HepG2 (cell line): ENCODE measurements at regions not wholly inside any gene's neighbourhood (a gene's known extent, or its start where the extent isn't known, plus 50 kb on each side); places are given as distances from the start of the nearest gene placed in this dataset.

Experiments used
- ATAC-seq: fragments of 200-7000 bp; cut with Tn5 transposase; 3 replicates; pipeline ENCODE4 v1.9.1; 2020; ENCODE audit warnings: mild to moderate bottlenecking, moderate library complexity
- BruUV-seq: library from RNA; stranded (reverse); fragments of 400-500 nt; replicated peaks from 2 replicates; lab custom pipeline; 2021; lab: Mats Ljungman, UMichigan
- CTCF ChIA-PET: fragments of 300-600 bp; formaldehyde crosslinking; extraction: SDS; loops from one replicate; lab custom pipeline; 2021; ENCODE audit warnings: low total read pairs, inconsistent platforms, low intra/inter-chr PET ratio; lab: Yijun Ruan, JAX
- POLR2A ChIA-PET: fragments of 350-600 bp; sonication (Branson Sonifier 250); formaldehyde crosslinking; loops from one replicate; lab custom pipeline; 2020; ENCODE audit warnings: antibody characterized with exemption, inconsistent platforms; lab: Yijun Ruan, JAX
- DNase-seq: peaks from one replicate; pipeline ENCODE4 v3.0.0-alpha.2; 2015; ENCODE audit warnings: low spot score
- FAIRE-seq: peaks from 3 replicates; lab custom pipeline; 2011; peaks lifted over from hg19 to GRCh38; lab: Jason Lieb, UNC
- H2AFZ ChIP-seq: one replicate; pipeline ENCODE4 v1.6.1; 2011; ENCODE audit warnings: low read length, inconsistent platforms
- H3K27ac ChIP-seq: fragments of 300-600 bp; 3 replicates; pipeline ENCODE4 v1.8.0; 2011; ENCODE audit warnings: mixed run types, mild to moderate bottlenecking, mixed read lengths, low read length, inconsistent platforms; ENCODE audit not compliant: insufficient read depth; ENCODE audit errors: extremely low read length
- H3K27me3 ChIP-seq, 2 experiments: fragments of 200-600 bp in 1 of 2; 2 replicates in 1 of 2; 3 replicates in 1 of 2; pipeline versions ENCODE4 v1.6.0 to v1.8.0; 2011; ENCODE audit warnings: low read length in 2 of 2, mild to moderate bottlenecking in 2 of 2, moderate library complexity in 2 of 2, inconsistent platforms in 1 of 2; ENCODE audit not compliant: insufficient read depth in 2 of 2, control insufficient read depth in 1 of 2
- H3K36me3 ChIP-seq, 2 experiments: fragments of 200-600 bp in 1 of 2; replicated peaks in 1 of 2; 2 replicates in 1 of 2; 3 replicates in 1 of 2; pipeline versions ENCODE4 v1.5.1 to v1.8.0; 2011; ENCODE audit warnings: low read length in 2 of 2, inconsistent platforms in 1 of 2; ENCODE audit not compliant: insufficient read depth in 2 of 2, control insufficient read depth in 1 of 2
- H3K4me1 ChIP-seq: 2 replicates; pipeline ENCODE4 v1.5.1; 2012; ENCODE audit warnings: low read length, inconsistent platforms; ENCODE audit not compliant: insufficient read depth
- H3K4me2 ChIP-seq: 2 replicates; pipeline ENCODE4 v1.6.0; 2011; ENCODE audit warnings: low read depth, low read length, inconsistent platforms
- H3K4me3 ChIP-seq, 3 experiments: fragments of 200-600 bp in 1 of 3; sonication (generic), shearing (Covaris generic) in 1 of 3; replicated peaks in 1 of 3; 2 replicates each; pipeline ENCODE4 v1.5.1; 2011 to 2016; ENCODE audit warnings: low read length in 3 of 3, inconsistent platforms in 2 of 3, low read depth in 2 of 3, mild to moderate bottlenecking in 2 of 3, control low read depth in 1 of 3, mixed read lengths in 1 of 3; ENCODE audit not compliant: insufficient read depth in 1 of 3
- H3K79me2 ChIP-seq: one replicate; pipeline ENCODE4 v1.6.1; 2011; ENCODE audit warnings: low read length, inconsistent platforms; ENCODE audit not compliant: insufficient read depth
- H3K9ac ChIP-seq: 2 replicates; pipeline ENCODE4 v1.6.0; 2011; ENCODE audit warnings: mild to moderate bottlenecking, low read depth, low read length, inconsistent platforms; ENCODE audit not compliant: insufficient read depth
- H3K9me3 ChIP-seq: 2 replicates; pipeline ENCODE4 v1.5.1; 2012; ENCODE audit warnings: mild to moderate bottlenecking, low read length
- H4K20me1 ChIP-seq: 2 replicates; pipeline ENCODE4 v1.6.0; 2011; ENCODE audit warnings: inconsistent platforms, mild to moderate bottlenecking, low read length, moderate library complexity; ENCODE audit not compliant: insufficient read depth
- ARHGAP35 ChIP-seq: sonication (generic); formaldehyde crosslinking; IDR thresholded peaks from 2 replicates; pipeline ENCODE4 v1.9.0; 2022; ENCODE audit warnings: mild to moderate bottlenecking, inconsistent platforms, moderate library complexity, missing genetic modification reagents, borderline replicate concordance
- ASH2L ChIP-seq: fragments of 300-600, 200-600 bp; sonication (generic); IDR thresholded peaks from 2 replicates; pipeline ENCODE4 v1.7.0; 2017; ENCODE audit warnings: low read depth, mild to moderate bottlenecking, moderate library complexity, mixed read lengths, low read length; ENCODE audit not compliant: insufficient read length
- CREB3 ChIP-seq: sonication (generic); formaldehyde crosslinking; IDR thresholded peaks from 2 replicates; pipeline ENCODE4 v1.5.0; 2020; ENCODE audit warnings: missing genetic modification reagents
- CREM ChIP-seq, 2 experiments: sonication (generic) in 1 of 2; formaldehyde crosslinking in 1 of 2; IDR thresholded peaks; 2 replicates each; pipeline versions ENCODE4 v1.4.0 to v1.6.1; 2016 to 2020; ENCODE audit warnings: antibody characterized with exemption in 1 of 2, mild to moderate bottlenecking in 1 of 2, missing genetic modification reagents in 1 of 2
- ESRRA ChIP-seq: sonication (generic); formaldehyde crosslinking; IDR thresholded peaks from 2 replicates; pipeline ENCODE4 v1.5.1; 2020; ENCODE audit warnings: mild to moderate bottlenecking, low read depth, missing genetic modification reagents
- ETV5 ChIP-seq: IDR thresholded peaks from 2 replicates; pipeline ENCODE4 v1.6.1; 2018; ENCODE audit warnings: missing biosample characterization, missing genetic modification reagents, inconsistent platforms, borderline replicate concordance
- KLF12 ChIP-seq: sonication (generic); formaldehyde crosslinking; IDR thresholded peaks from 2 replicates; pipeline ENCODE4 v1.4.0; 2020; ENCODE audit warnings: missing genetic modification reagents, borderline replicate concordance
- MTF2 ChIP-seq: sonication (generic); formaldehyde crosslinking; IDR thresholded peaks from 2 replicates; pipeline ENCODE4 v1.5.0; 2020; ENCODE audit warnings: missing genetic modification reagents, borderline replicate concordance
- NFIB ChIP-seq: sonication (generic); formaldehyde crosslinking; IDR thresholded peaks from 2 replicates; pipeline ENCODE4 v1.9.0; 2021; ENCODE audit warnings: missing genetic modification reagents, mild to moderate bottlenecking, borderline replicate concordance
- RFX1 ChIP-seq: fragments of 450-650 bp; IDR thresholded peaks from 2 replicates; pipeline ENCODE4 v1.6.1; 2017
- TARDBP ChIP-seq: sonication (generic); formaldehyde crosslinking; IDR thresholded peaks from 2 replicates; pipeline ENCODE4 v1.8.0; 2022; ENCODE audit warnings: mild to moderate bottlenecking, missing genetic modification reagents
- TOE1 ChIP-seq: sonication (generic); formaldehyde crosslinking; IDR thresholded peaks from 2 replicates; pipeline ENCODE4 v1.4.0; 2020; ENCODE audit warnings: mild to moderate bottlenecking, missing genetic modification reagents
- ZBTB8A ChIP-seq: sonication (generic); formaldehyde crosslinking; IDR thresholded peaks from 2 replicates; pipeline ENCODE4 v1.4.0; 2020; ENCODE audit warnings: mild to moderate bottlenecking, low read depth, missing genetic modification reagents, borderline replicate concordance
- ZNF20 ChIP-seq: sonication (generic); formaldehyde crosslinking; IDR thresholded peaks from 2 replicates; pipeline ENCODE4 v1.4.0; 2020; ENCODE audit warnings: mild to moderate bottlenecking, moderate library complexity, missing genetic modification reagents
- ZNF382 ChIP-seq: sonication (generic); formaldehyde crosslinking; IDR thresholded peaks from 2 replicates; pipeline ENCODE4 v1.5.0; 2020; ENCODE audit warnings: missing genetic modification reagents, mild to moderate bottlenecking, borderline replicate concordance
- ZNF414 ChIP-seq: sonication (generic); formaldehyde crosslinking; IDR thresholded peaks from 2 replicates; pipeline ENCODE4 v1.5.0; 2020; ENCODE audit warnings: missing genetic modification reagents
- ZNF709 ChIP-seq: sonication (generic); formaldehyde crosslinking; IDR thresholded peaks from 2 replicates; pipeline ENCODE4 v1.5.0; 2020; ENCODE audit warnings: mild to moderate bottlenecking, missing genetic modification reagents
- WGBS: methylation state at CpG from one replicate; pipeline ENCODE4 v1.1.6; 2017; ENCODE audit warnings: low lambda C conversion rate; 5-methylcytosine and 5-hydroxymethylcytosine counted together
- in situ Hi-C: cut with HindIII; loops from 2 replicates; pipeline ENCODE4 v1.10.0; 2017; ENCODE audit warnings: low pct_unique_long_range_greater_than_20kb; ENCODE audit not compliant: extremely low pct_ligation_motif_present
- intact Hi-C: fragments of 100-400 bp; cut with micrococcal nuclease; formaldehyde crosslinking; loops from one replicate; pipeline ENCODE4 v1.10.0; 2022; ENCODE audit not compliant: unreplicated experiment
- TF ChIP-seq, protein P1 (sequence below): sonication (generic); formaldehyde crosslinking; IDR thresholded peaks from 2 replicates; pipeline ENCODE4 v1.8.1; 2022; ENCODE audit warnings: mild to moderate bottlenecking, missing genetic modification reagents

DNA sequence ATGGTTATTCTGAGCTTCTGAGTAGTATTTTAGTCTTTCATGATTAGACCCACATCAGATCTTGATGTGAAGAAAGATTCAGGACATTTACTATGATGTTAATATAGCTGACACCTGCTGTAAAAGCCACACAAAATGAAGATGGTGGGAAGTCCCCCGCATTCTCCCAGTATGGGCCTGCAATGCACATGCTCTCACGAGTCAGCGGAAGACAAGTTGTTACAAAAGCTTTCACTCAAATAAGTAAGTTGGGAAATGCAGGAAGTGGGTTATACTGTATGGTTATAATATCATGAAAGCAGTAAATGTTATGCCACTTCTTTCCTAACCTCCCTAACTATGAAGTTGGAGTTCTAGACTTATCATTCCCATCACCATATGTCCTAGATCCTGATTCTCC is 171.9 kb downstream of the KLF5 start:
- no TSS peak for BruUV-seq
- intact Hi-C loops: no loop called here
- Histone ChIP-seq H3K9ac (no peak overlapping the region), H3K4me2 (no peak overlapping the region), H3K36me3 (no peaks in the 10 kb centered on the region), H2AFZ (no peak overlapping the region), H4K20me1 (no peaks in the 10 kb centered on the region), H3K79me2 (no peaks in the 10 kb centered on the region), H3K4me3 (no peak overlapping the region), H3K4me1 (peaks cover 8% of the 10 kb centered on the region), H3K27ac (no peak overlapping the region), H3K27me3 (no peaks in the 10 kb centered on the region), H3K9me3 (no peaks in the 10 kb centered on the region)
- no peak for DNase-seq
- CTCF ChIA-PET: no interaction called here
- POLR2A ChIA-PET: no interaction called here
- ATAC-seq: no peak
- 73% methylated on average over 3 of the region's 3 CpGs for WGBS
- FAIRE-seq: no peak
- TF ChIP-seq NFIB (CRISPR knock-in tag) (no peak), KLF12 (CRISPR knock-in tag) (no peak), CREB3 (CRISPR knock-in tag) (no peak), ESRRA (CRISPR knock-in tag) (no peak), ZBTB8A (CRISPR knock-in tag) (no peak), ETV5 (CRISPR knock-in tag) (no peak), ASH2L (no peak)
- in situ Hi-C loops: no loop called here

- Histone ChIP-seq H4K20me1 (no peaks in the 10 kb centered on the region), H3K36me3 (no peaks in the 10 kb centered on the region), H3K4me2 (no peak overlapping the region), H2AFZ (no peak overlapping the region), H3K79me2 (no peaks in the 10 kb centered on the region), H3K4me3 (no peak overlapping the region), H3K9ac (no peak overlapping the region), H3K27me3 (no peaks in the 10 kb centered on the region), H3K27ac (no peak overlapping the region), H3K9me3 (no peaks in the 10 kb centered on the region), H3K4me1 (peaks cover 10% of the 10 kb centered on the region)
- BruUV-seq: no TSS peak
- no peak for FAIRE-seq
- CTCF ChIA-PET: no interaction called here
- intact Hi-C loops: no loop called here
- in situ Hi-C loops: no loop called here
- DNase-seq: no peak
- ATAC-seq: no peak
- POLR2A ChIA-PET: no interaction called here
- TF ChIP-seq TARDBP (CRISPR knock-in tag) (no peak), ZNF709 (CRISPR knock-in tag) (no peak), ZNF382 (CRISPR knock-in tag) (no peak), CREM (IDR thresholded peaks at IDR 0.05) (no peak), CREM (CRISPR knock-in tag; IDR thresholded peaks at IDR 0.05) (no peak), ZNF414 (CRISPR knock-in tag) (no peak), ZNF20 (CRISPR knock-in tag) (no peak), MTF2 (CRISPR knock-in tag) (no peak), RFX1 (no peak), ARHGAP35 (no peak), TOE1 (CRISPR knock-in tag) (no peak)
- TF ChIP-seq, protein P1, sequence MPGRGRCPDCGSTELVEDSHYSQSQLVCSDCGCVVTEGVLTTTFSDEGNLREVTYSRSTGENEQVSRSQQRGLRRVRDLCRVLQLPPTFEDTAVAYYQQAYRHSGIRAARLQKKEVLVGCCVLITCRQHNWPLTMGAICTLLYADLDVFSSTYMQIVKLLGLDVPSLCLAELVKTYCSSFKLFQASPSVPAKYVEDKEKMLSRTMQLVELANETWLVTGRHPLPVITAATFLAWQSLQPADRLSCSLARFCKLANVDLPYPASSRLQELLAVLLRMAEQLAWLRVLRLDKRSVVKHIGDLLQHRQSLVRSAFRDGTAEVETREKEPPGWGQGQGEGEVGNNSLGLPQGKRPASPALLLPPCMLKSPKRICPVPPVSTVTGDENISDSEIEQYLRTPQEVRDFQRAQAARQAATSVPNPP (CRISPR knock-in tag): no peak
Measured at GRCh38 chr13:73228546-73228945, 169.7 kb downstream of the KLF5 start.
